ENCODE measurements at regions not wholly inside any gene's neighbourhood (a gene's known extent, or its start where the extent isn't known, plus 50 kb on each side); places are given as distances from the start of the nearest gene placed in this dataset.

- TF ChIP-seq CTCF (IDR thresholded peaks at IDR 0.05; ENCODE audit: insufficient read depth, low read depth, low read length, missing control alignments): no peak
- H3K4me3 ChIP-seq (ENCODE audit: low read depth, low read length): no peak overlapping the region
- DNase-seq (ENCODE audit: low read depth): no peak
Observed at GRCh38 chr6:164533045-164533362, 776.4 kb downstream of the C6orf118 start.

GRCh38 chr6:164532198-164533044 is 777.0 kb downstream of the C6orf118 start:
- no peak for TF ChIP-seq CTCF (IDR thresholded peaks at IDR 0.05; ENCODE audit: insufficient read depth, low read depth, low read length, missing control alignments)
- no peak for DNase-seq (ENCODE audit: low read depth)
- H3K4me3 ChIP-seq (ENCODE audit: low read depth, low read length): no peak overlapping the region

GRCh38 chr6:164531736-164532135 is 777.7 kb downstream of the C6orf118 start:
- no peak overlapping the region for H3K4me3 ChIP-seq (ENCODE audit: low read depth, low read length)
- no peak for DNase-seq (ENCODE audit: low read depth)
- TF ChIP-seq CTCF (IDR thresholded peaks at IDR 0.05; ENCODE audit: insufficient read depth, low read depth, low read length, missing control alignments): no peak

GRCh38 chr6:164528539-164528938 is 780.9 kb downstream of the C6orf118 start:
- TF ChIP-seq CTCF (IDR thresholded peaks at IDR 0.05; ENCODE audit: insufficient read depth, low read depth, low read length, missing control alignments): no peak
- DNase-seq (ENCODE audit: low read depth): no peak
- no peak overlapping the region for H3K4me3 ChIP-seq (ENCODE audit: low read depth, low read length)

- no peak for TF ChIP-seq CTCF (IDR thresholded peaks at IDR 0.05; ENCODE audit: insufficient read depth, low read depth, low read length, missing control alignments)
- H3K4me3 ChIP-seq (ENCODE audit: low read depth, low read length): no peak overlapping the region
- no peak for DNase-seq (ENCODE audit: low read depth)
Observed at GRCh38 chr6:164523087-164523654, 786.2 kb downstream of the C6orf118 start.

- no peak overlapping the region for H3K4me3 ChIP-seq (ENCODE audit: low read depth, low read length)
- TF ChIP-seq CTCF (IDR thresholded peaks at IDR 0.05; ENCODE audit: insufficient read depth, low read depth, low read length, missing control alignments): no peak
- peak; percentile 17 for DNase-seq (ENCODE audit: low read depth)
Observed at GRCh38 chr6:164520916-164521315, 788.5 kb downstream of the C6orf118 start.
